HG03175 (cell line): ENCODE measurements at regions not wholly inside any gene's neighbourhood (a gene's known extent, or its start where the extent isn't known, plus 50 kb on each side); places are given as distances from the start of the nearest gene placed in this dataset.
"Not testable (repeated sequence)": the region's sequence is repeated elsewhere in the genome, so short reads cannot be mapped to it uniquely, and the experiment has no call there.

ENCODE experiments used
- ATAC-seq: cut with Tn5 transposase; IDR thresholded peaks from one replicate; pipeline ENCODE4 v1.9.1; 2021; ENCODE audit warnings: mild to moderate bottlenecking, moderate library complexity; ENCODE audit not compliant: unreplicated experiment

DNA sequence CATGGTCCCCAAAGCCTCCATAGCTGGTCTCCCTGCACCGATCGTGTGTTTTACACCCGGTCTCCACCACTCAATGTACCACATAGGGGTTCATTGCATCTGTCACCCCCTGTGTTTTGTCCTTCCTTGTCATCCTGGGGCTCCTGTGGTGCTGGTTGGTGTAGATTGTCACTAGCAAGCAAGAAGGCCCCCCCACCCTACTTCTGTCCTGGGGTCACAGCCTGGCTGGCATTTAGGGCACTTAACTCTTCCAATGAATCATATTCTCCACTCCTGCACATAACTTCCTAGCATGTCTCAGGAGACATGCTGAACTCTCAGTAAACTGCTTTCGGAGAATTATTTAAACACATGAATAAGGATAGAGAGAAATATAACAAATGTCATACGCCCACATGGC, 161.4 kb downstream of the BCL2L11 start:
- not testable (repeated sequence) for ATAC-seq

DNA sequence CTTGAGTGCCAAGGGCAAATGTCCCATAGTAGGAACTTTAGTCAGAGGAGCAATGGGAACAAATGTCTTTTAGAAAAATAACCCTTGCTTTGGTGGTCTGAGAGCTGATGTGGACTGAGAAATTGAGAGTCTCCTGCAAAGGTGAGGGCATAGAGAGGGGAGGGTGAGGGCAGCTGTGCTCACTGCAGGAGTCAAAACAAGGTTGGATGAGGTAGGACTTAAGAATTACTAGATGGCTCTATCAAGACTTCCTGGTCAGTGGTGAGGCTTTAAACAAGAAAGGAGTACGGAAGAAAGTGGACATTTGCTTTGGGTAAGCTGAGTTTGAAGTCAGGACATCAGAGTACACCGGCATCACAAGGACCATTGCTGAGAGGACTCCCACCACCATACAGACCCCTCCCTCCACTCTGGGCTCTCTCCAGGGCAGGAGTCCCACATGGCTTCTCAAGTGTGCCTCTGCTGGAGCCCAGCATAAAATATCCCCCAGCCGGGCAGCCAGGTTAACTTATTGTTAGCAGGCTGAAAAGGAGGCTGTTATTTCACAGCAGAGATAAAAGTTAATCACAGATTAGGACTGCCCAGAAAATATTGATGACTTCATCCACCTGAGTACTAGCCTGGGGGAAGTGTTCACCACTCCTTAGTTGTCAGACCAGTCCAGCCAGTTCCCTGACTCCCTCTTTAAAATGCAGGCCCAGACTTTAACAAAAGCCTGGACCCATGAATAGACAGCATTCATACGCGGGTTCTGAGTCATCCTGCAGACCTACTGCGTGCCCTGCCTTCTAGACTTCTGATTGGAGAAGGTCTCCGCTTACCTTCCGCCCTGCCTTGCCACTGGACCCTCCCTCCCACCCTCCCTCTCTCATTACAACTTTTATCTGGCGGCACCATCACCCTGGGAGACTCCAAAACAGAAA, 167.2 kb downstream of the BCL2L11 start:
- ATAC-seq, result not testable (repeated sequence)

DNA sequence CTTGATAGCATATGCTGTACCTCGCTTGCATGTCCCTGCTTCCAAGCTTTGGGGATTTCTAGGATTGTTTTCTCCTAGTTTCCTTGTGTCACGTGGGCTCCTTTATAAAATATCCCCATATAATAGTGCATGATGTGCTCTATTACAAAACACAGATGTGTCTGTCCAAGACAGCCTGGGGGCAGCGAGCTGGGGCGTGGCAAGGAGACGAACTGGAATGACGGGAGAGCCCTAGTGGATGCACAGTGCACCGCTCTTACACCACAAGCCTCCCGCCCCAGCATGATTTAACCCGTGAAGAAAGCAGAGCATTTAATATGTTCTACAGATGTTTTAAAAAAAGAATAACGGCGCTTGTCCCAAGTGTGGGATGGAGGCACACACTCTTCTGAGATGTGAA, 169.7 kb downstream of the BCL2L11 start:
- ATAC-seq, result not testable (repeated sequence)

DNA sequence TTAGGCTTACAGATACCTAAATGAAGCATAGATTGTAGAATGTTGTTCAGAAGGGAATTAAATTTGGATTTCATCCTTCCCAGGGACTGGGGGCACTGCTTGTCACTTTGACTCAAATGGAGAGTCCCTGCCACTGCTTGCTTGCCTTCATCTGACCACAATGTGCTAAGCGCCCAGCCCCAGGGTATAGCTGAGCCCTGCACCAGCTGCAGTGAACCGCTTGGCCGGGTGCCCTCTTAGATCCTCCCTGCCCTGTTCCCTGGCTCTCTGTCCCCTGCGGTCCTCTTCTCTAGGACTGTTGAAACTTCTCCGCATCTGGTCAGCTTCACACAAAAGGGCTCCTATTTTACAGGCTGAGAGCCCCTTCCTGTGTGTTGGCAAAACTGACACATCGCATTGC, 170.9 kb downstream of the BCL2L11 start:
- not testable (repeated sequence) for ATAC-seq

DNA sequence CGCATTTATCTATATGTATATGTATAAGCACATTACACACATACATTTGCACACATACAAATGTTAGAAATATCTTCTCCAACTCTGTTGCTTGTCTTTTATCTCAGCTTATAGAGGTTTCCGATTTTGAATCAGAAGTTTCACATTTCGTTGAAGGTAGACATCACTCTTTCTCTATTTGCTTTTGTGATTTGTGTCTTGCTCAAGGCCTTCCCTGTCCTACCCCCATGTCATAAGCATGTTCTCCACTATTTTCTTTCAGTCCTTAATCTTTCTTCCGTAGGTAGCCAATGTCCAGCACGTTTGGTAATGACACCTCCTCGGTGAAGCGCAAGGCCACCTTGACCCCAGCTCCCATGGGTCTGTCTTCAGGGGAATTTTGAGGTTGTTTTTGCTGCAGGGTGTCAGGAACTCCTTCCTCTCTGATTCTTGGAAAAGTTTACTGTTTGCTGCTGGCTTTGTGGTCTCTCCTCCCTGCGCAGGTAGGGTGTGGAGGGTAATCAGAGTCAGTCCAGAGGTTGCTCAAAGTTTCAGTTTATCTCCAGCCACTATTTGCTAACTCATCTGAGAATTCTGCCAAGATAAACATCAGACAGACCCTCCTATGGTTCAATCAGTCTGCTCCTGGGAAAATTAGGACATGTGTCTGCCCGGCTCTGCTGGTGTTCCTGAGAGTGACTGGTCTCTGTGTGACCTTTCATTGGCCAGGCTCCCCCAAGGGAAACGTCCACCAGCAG, 171.7 kb downstream of the BCL2L11 start:
- ATAC-seq, result not testable (repeated sequence)

DNA sequence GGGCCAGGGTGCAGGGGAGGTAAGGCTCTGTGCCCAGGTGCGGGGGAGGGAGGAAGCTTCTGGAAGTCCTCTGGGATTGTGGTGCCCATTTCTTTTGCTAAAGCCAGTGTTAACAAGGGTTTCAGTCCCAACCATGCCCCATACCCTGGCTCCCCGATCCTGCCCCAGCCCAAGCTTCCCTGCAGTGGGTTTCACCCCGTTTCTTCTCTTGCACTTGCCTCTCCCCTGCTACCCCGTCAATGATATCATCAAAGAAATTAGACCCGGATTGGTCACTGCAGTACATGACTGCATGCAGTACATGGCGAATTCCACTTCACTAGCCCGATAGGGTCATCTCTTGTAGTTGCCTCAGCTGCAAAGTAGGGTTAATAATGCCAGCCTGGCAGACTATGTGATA, 174.0 kb downstream of the BCL2L11 start:
- ATAC-seq, result not testable (repeated sequence)

DNA sequence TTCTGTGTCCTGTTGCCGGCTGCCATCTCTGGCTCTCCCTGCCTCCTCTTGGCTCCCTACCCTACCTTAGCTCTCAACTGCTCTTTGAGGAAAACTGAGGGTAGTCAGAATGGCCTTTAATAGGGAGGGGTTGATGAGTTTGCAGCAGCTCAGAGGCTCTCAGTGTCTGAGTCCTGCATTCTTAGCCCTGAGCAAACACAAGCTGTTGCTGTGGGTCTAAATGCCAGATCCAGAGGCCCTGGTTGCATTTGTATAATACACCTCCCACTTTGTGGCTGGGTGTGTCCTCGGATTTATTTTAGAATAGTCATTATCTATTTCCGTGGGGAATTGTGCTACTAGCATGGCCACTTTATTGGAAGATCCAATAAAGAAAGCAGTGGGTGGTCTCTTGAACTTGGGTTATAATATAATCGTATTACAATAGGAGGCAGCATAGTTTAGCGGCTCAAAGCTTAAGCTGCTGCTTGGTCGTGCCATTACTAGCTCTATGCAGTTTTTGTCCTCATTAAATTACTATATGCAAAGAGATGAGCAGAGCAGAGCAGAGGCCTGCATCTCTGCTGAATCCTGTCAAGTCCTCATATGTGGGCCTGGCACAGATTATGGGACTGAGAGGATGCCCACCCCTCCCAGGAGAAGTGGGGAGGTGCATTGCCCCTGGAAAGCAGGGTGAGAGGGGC, 175.5 kb downstream of the BCL2L11 start:
- ATAC-seq, result not testable (repeated sequence)

DNA sequence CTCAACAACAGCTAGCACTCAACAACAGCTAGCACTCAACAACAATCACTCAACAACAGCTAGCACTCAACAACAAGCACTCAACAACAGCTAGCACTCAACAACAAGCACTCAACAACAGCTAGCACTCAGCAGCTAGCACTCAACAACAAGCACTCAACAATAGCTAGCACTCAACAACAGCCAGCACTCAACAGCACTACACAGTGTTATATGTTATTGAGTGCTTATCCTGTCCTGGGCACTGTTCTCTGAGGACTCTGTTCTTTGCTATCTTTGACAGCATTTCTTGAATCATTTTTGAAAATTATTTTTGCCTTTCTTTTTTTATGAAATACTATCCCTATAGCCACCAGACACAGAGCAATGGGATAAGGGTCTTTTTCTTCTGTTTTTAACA, 176.4 kb downstream of the BCL2L11 start:
- ATAC-seq, result not testable (repeated sequence)

DNA sequence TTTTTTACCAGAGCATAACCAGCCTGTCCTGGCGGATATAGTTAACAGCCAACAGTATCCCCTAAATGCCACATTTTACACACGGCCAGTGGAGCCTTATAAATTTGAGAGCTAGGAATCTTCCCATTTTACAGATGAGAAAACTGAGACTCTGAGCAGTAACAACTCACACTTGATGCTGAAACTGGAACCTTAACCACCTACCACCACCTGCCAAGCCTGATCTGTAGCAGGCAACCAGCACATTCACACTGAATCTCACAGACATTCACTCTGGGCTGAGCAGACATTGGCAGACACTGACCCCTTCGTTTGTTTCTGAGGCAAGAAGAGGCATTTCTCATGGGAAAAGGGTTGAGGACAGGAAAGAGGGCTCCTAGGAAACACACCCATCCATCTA, 178.2 kb downstream of the BCL2L11 start:
- ATAC-seq, result not testable (repeated sequence)

DNA sequence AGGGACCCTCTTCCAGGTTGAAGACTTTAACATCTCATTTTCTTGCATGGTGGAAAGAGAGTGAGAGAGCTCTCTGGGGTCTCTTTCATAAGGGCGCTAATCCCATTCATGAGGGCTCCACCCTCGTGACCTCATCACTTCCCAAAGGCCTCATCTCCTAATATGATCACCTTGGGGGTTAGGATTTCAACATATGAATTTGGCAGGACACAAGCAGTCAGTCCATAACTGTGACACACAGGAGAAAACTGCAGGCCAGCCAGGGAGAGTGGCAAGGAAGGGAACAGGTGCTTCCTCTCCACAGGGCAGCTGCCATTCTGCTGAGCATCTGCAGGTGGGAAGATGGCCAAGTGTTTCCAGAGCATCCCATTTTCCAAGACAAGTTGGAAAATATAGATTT, 178.9 kb downstream of the BCL2L11 start:
- not testable (repeated sequence) for ATAC-seq

DNA sequence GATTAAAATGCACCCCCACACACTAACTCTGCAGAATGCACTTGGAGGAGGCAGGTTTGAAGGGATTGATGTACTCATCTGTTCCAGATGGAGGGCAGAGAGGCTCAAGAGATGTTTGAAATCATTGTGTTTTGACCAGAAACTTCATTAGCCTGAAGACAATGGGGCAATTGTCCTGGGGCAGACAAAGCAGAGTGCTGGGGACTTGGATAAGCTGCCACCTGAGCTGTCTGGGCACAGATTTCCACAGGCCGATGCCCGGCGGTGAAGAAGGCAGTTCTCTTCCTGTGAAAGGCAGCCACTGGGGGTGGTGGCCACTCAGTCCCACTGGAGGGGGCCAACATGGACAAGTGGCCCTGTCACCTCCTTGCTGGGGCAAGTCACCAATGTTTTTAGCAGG, 181.0 kb downstream of the BCL2L11 start:
- ATAC-seq, result not testable (repeated sequence)

DNA sequence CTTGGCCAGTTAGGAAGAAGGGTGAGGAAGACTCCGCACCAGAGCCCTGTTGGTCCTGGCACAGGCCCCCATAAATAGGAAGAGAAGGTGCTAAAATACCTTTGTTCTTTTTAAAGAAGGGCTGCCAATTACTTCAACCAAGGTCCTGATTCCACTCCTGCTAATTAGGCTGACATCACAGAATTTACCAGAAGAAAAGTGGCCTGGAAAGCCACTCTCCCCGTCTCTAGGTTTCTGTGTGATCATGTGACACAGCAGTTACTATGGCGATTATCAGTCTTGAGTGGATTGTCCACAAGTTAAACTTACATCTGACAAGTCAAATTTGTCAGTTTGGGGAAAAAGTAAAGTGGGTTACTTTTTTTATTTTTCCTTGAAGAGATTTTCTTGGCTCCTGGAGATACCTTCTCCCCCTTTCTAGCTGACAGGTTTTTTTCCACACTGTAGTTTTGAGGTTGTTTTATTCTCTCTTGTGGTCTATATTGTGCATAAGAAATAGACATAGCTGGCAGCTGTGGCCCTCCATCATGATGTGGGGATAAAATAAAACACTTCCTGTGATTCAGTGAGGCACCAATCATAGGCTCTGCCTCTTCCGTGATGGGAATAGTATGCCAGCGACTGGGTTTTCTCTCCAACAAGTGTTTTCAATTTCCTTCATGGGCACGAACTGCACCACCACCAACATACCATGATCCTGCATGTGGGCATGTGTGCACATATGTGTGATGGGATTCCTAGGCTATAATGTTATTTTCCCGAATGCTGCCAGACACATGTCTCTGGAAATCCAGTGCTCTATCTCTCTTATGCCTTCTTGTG, 181.9 kb downstream of the BCL2L11 start:
- ATAC-seq, result not testable (repeated sequence)

DNA sequence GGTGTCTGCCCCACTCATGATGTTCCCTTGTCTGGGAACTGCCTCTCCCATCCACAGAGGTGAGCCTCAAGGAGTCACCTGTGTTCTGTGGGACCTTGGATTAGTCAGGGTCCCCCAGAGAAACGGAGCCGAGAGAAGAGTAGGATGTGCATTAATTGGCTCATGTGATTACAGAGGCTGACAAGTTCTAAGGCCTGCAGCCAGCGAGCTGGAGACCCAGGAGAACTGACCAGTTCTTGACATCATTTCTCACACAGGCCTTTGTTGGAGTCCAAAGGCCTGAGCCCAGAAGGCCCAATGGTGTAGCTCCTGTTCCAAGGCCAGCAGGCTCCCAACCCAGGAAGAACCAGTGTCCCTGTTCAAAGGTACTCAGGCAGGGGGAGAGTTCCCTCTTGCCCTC, 186.6 kb downstream of the BCL2L11 start:
- not testable (repeated sequence) for ATAC-seq

DNA sequence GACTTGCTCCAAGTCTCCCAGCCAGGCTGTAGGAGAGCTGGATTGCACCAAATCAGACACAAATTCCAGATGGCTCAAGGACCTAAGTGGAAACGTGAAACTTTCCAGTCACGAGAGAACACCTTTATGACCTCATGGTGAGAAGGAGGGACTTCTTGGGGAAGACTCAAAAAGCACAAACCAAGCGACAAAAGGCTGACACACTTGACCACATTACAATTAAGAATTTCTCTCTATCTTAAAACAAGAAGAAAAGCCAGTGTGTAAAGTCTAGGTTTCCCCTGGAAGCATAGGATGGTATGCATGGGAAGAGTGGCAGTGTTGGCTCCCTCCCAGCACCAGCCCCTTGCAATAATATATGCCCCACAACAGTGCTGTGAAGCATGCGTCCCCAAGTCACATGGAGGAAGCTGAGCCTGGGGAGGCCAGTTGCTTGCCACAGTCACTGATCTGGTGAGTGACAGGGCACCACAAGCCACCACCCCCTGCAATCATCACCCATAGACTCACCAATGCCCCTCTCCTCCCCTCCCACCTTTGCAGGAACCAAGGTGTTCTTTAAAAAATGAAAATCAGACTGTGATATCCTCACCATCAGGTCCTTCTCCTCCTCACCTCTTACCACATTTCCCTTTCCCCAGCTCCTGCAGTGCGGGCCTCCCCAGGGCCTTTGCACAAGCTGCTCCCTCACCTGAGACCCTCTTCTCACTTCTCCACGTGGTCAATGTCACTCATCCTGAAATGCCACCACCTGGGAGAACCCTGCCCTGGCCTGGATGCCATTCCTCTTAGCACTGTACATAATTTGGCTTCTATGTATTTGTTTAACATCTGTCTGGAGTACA, 188.7 kb downstream of the BCL2L11 start:
- ATAC-seq, result not testable (repeated sequence)

DNA sequence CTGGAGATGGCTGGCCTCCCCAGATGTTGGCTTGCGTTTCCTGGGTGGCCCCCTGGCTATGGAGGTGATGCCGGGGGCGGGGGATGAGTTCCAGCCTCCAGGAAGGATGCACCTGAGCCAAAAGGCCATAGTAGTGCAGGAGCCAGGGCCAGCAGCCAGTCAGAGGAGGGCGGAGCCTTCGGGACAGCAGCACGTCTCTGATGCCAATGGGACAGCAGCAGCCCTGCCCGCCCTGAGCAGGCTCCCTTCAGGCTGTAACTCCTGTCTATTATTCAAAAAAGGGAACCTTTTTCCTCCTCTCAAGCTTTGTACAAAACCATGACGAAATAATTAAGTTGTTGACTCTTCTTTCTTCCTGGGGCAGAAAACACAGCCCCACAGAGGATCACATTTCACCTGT, 189.7 kb downstream of the BCL2L11 start:
- not testable (repeated sequence) for ATAC-seq

DNA sequence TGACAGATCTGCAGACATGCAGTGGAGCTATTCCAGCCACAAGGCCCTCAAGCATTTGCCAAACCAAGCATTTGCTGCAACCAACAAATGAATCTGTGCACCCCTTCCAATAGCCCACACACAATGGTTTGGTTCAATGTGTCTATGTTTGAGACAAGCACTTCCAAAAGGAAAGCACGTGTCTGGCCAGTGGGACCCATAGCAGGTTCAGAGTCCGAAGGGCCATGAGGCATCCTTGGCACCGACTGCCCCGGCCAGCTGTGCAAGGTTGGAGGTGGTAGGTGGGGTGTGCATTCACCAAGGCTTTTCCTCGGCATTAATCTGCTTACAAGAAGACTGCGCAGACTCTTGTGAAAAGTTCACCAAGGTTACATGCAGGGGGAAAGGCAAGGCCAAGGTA, 190.9 kb downstream of the BCL2L11 start:
- not testable (repeated sequence) for ATAC-seq

DNA sequence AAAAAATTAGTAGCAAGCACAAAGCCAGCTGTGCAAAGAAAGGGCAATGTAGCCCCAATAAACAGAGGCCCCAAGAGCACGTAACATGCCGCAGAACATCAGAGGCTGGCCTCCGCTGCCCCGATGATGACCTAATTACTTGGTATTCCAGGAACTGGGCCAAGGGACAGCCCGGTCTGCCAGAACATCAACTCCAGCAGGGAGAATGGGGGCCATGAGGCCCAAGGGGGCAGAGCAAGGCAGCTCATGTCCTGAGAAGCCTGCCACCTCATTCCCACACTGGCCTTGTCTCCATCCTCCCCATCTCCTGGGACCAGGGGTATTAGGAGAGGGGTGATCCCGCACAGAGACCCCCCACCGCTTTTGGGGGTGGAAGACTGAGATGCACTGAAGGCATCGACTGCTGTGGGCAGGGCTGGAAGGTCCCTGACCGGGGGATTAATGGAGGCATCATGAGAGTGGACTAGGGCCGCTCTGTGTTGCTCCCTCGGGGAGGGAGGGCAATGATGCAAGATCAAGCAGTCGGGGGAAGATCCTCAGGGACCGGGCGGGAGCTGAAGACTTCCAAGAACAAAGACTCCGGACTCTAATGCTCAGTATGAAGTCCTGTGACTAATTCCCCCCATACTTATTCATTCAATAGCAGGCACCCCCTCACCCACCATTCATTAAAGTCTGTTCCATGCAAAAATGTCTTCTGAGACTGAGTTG, 192.3 kb downstream of the BCL2L11 start:
- not testable (repeated sequence) for ATAC-seq

DNA sequence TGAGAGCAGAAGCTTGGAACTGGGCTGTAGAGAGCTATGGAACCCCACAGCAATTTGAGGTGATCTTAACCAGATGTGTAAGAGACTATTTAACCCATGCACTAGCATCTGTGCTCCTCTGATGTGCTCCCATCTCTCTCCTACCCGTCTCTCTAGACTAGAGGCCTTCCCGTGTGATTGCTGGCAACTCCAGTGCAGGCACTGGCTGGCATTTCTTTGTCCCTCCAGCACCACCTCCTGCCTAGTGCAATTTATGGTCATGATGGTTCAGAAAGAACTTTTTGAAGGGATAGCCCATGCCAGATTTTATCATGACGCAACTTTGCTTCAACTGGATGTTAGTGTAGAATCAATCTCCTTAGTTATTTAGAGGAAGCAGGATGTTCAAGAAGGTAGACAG, 193.0 kb downstream of the BCL2L11 start:
- not testable (repeated sequence) for ATAC-seq
